ENCODE measurements at regions not wholly inside any gene's neighbourhood (a gene's known extent, or its start where the extent isn't known, plus 50 kb on each side); places are given as distances from the start of the nearest gene placed in this dataset.

DNA sequence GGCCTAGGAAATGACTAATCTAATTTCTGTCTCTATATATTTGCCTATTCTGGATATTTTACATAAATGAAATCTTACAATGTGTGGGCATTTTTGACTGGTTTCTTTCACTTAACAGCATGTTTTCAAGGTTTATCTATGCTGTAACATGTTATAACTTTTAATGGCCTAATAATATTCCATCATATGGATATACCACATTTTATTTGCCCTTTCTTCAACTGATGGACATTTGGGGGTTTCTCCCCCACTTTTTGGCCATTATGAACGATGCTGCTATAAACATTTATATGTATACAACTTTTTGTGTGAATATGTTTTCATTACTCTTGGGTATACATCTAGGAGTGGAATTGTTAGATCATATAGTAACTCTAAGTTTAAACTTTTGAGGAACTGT lies 357.3 kb upstream of the ADAMTS9 start:
- TF ChIP-seq ZNF138 (CRISPR knock-in tag; conservative IDR thresholded peaks at IDR 0.05): no peak
- TF ChIP-seq, protein P1, sequence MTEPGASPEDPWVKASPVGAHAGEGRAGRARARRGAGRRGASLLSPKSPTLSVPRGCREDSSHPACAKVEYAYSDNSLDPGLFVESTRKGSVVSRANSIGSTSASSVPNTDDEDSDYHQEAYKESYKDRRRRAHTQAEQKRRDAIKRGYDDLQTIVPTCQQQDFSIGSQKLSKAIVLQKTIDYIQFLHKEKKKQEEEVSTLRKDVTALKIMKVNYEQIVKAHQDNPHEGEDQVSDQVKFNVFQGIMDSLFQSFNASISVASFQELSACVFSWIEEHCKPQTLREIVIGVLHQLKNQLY (CRISPR knock-in tag; IDR thresholded peaks at IDR 0.05): no peak

Data from WTC11 (cell line).